ENCODE measurements at regions not wholly inside any gene's neighbourhood (a gene's known extent, or its start where the extent isn't known, plus 50 kb on each side); places are given as distances from the start of the nearest gene placed in this dataset.
A peak's percentile ranks its signal among the peaks of the same experiment; 100 is the strongest.

GRCh38 chr18:26706911-26707351, 158.6 kb downstream of the AQP4 start:
- Histone ChIP-seq H3K27me3 (ENCODE audit: control insufficient read depth, insufficient read depth, low read length) (no peaks in the 10 kb centered on the region), H3K9me3 (ENCODE audit: control insufficient read depth in 2 of 3, insufficient read depth in 1 of 3, low read length in 3 of 3) (no peaks in the 10 kb centered on the region), H3K9ac (ENCODE audit: low read length in 3 of 3) (no peak overlapping the region), H3K4me1 (ENCODE audit: control insufficient read depth in 2 of 3, insufficient read depth in 2 of 3, low read depth in 1 of 3, low read length in 3 of 3) (no peaks in the 10 kb centered on the region), H3K36me3 (ENCODE audit: control insufficient read depth in 2 of 3, insufficient read depth in 3 of 3, low read length in 3 of 3) (no peaks in the 10 kb centered on the region), H3K27ac (ENCODE audit: low read depth in 2 of 2, low read length in 2 of 2) (no peak overlapping the region), H3K4me3 (ENCODE audit: low read length in 3 of 3) (no peak overlapping the region)
- FAIRE-seq: no peak
- TF ChIP-seq, protein P1, sequence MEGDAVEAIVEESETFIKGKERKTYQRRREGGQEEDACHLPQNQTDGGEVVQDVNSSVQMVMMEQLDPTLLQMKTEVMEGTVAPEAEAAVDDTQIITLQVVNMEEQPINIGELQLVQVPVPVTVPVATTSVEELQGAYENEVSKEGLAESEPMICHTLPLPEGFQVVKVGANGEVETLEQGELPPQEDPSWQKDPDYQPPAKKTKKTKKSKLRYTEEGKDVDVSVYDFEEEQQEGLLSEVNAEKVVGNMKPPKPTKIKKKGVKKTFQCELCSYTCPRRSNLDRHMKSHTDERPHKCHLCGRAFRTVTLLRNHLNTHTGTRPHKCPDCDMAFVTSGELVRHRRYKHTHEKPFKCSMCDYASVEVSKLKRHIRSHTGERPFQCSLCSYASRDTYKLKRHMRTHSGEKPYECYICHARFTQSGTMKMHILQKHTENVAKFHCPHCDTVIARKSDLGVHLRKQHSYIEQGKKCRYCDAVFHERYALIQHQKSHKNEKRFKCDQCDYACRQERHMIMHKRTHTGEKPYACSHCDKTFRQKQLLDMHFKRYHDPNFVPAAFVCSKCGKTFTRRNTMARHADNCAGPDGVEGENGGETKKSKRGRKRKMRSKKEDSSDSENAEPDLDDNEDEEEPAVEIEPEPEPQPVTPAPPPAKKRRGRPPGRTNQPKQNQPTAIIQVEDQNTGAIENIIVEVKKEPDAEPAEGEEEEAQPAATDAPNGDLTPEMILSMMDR (IDR thresholded peaks at IDR 0.05; ENCODE audit: borderline replicate concordance, extremely low read depth, insufficient read depth): no peak
- intact Hi-C loops (cut with DNase I): no loop called here
- peak in 2 of 5 donors; percentile 21 to 50 for DNase-seq

- intact Hi-C loops (cut with DNase I): no loop called here
- Histone ChIP-seq H3K27me3 (ENCODE audit: control insufficient read depth, insufficient read depth, low read length) (no peaks in the 10 kb centered on the region), H3K9me3 (ENCODE audit: control insufficient read depth in 2 of 3, insufficient read depth in 1 of 3, low read length in 3 of 3) (no peaks in the 10 kb centered on the region), H3K36me3 (ENCODE audit: control insufficient read depth in 2 of 3, insufficient read depth in 3 of 3, low read length in 3 of 3) (no peaks in the 10 kb centered on the region), H3K4me3 (ENCODE audit: low read length in 3 of 3) (no peak overlapping the region), H3K9ac (ENCODE audit: low read length in 3 of 3) (no peak overlapping the region), H3K4me1 (ENCODE audit: control insufficient read depth in 2 of 3, insufficient read depth in 2 of 3, low read depth in 1 of 3, low read length in 3 of 3) (no peaks in the 10 kb centered on the region), H3K27ac (ENCODE audit: low read depth in 2 of 2, low read length in 2 of 2) (no peak overlapping the region)
- no peak for DNase-seq
- TF ChIP-seq, protein P1 (IDR thresholded peaks at IDR 0.05; ENCODE audit: borderline replicate concordance, extremely low read depth, insufficient read depth): no peak
- FAIRE-seq: no peak
These were observed 157.4 kb upstream of the KCTD1 start for GRCh38 chr18:26705757-26706156.

DNA sequence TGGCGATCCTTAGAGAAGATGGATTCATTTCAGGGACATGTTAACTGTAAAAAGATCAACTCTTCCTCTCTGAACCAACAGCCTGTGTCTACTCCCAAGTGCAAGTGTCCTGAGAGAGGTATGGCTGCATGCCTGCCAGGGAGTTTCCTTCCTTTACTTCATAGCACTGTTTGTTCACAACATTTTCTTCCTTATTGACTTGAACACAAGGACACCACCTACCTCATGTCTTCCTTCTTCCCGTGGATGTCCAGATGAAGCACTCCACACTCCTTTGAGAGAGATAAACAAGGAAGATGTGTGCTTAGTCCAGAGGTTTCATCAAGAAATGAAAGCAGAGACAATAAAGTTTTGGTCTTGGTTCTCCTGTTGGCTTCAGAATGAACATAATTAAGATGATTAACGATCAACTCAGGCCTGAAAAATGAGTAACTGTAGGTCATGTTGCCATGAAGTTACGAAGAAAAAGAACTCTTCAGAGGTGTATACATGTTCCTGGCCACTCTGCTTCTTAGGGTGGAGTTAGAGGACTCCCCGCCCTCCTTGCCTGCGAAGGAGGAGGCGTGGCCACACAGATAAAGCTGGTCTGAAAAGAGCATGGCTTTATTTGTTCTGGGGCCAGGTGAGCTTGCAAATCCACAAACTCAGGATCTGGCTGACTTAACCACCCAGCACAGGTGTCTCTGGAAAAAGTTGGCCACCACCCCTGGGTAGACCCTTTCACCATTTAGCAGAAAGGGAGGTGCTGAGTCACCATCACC, 155.0 kb upstream of the KCTD1 start:
- Histone ChIP-seq H3K36me3 (ENCODE audit: control insufficient read depth in 2 of 3, insufficient read depth in 3 of 3, low read length in 3 of 3) (no peaks in the 10 kb centered on the region), H3K27me3 (ENCODE audit: control insufficient read depth, insufficient read depth, low read length) (no peaks in the 10 kb centered on the region), H3K4me1 (ENCODE audit: control insufficient read depth in 2 of 3, insufficient read depth in 2 of 3, low read depth in 1 of 3, low read length in 3 of 3) (no peaks in the 10 kb centered on the region), H3K27ac (ENCODE audit: low read depth in 2 of 2, low read length in 2 of 2) (no peak overlapping the region), H3K9ac (ENCODE audit: low read length in 3 of 3) (no peak overlapping the region), H3K4me3 (ENCODE audit: low read length in 3 of 3) (no peak overlapping the region), H3K9me3 (ENCODE audit: control insufficient read depth in 2 of 3, insufficient read depth in 1 of 3, low read length in 3 of 3) (no peaks in the 10 kb centered on the region)
- TF ChIP-seq, protein P1 (IDR thresholded peaks at IDR 0.05; ENCODE audit: borderline replicate concordance, extremely low read depth, insufficient read depth): no peak
- FAIRE-seq (no peak), DNase-seq (no peak)
- intact Hi-C loops (cut with DNase I): no loop called here

All from kidney (tissue), 13 donors.